IMR-90 (cell line): ENCODE measurements at regions not wholly inside any gene's neighbourhood (a gene's known extent, or its start where the extent isn't known, plus 50 kb on each side); places are given as distances from the start of the nearest gene placed in this dataset.

Experiments
- ATAC-seq: fragments of 200-7000 bp; cut with Tn5 transposase; 2 replicates; pipeline ENCODE4 v1.9.1; 2020; ENCODE audit warnings: low read depth, mild to moderate bottlenecking, moderate library complexity
- BruUV-seq: library from RNA; stranded (reverse); fragments of 400-500 nt; replicated peaks from 2 replicates; lab custom pipeline; 2021; lab: Mats Ljungman, UMichigan
- CTCF ChIA-PET: fragments of 300-600 bp; formaldehyde crosslinking; extraction: SDS; loops from one replicate; lab custom pipeline; 2021; ENCODE audit warnings: antibody characterized with exemption; lab: Yijun Ruan, JAX
- POLR2A ChIA-PET: fragments of 300-600 bp; sonication (Branson Sonifier 250); formaldehyde crosslinking; loops from one replicate; lab custom pipeline; 2022; ENCODE audit warnings: antibody characterized with exemption; ENCODE audit not compliant: unreplicated experiment; lab: Charles Lee
- DNase-seq: peaks from one replicate; pipeline ENCODE4 v3.0.0; 2013
- H2AFZ ChIP-seq: replicated peaks from 2 replicates; pipeline ENCODE3; 2013; ENCODE audit warnings: low read length, mild to moderate bottlenecking; ENCODE audit not compliant: poor library complexity
- H2AK5ac ChIP-seq: 2 replicates; pipeline ENCODE4 v1.6.1; 2013; ENCODE audit warnings: low read depth, low read length, inconsistent platforms
- H2AK9ac ChIP-seq: replicated peaks from 2 replicates; pipeline ENCODE3; 2013; ENCODE audit warnings: mild to moderate bottlenecking, low read depth, low read length, moderate library complexity; ENCODE audit not compliant: poor library complexity
- H2BK120ac ChIP-seq: 2 replicates; pipeline ENCODE4 v1.6.1; 2013; ENCODE audit warnings: low read depth, low read length, inconsistent platforms
- H2BK15ac ChIP-seq: 3 replicates; pipeline ENCODE4 v1.6.1; 2013; ENCODE audit warnings: low read depth, low read length, inconsistent platforms
- H2BK20ac ChIP-seq: 2 replicates; pipeline ENCODE4 v1.6.1; 2013; ENCODE audit warnings: low read depth, mild to moderate bottlenecking, inconsistent platforms, low read length, moderate library complexity
- H2BK5ac ChIP-seq: 2 replicates; pipeline ENCODE4 v1.6.1; 2013; ENCODE audit warnings: mild to moderate bottlenecking, low read depth, low read length, inconsistent platforms; ENCODE audit not compliant: poor library complexity, severe bottlenecking
- H3K14ac ChIP-seq: replicated peaks from 2 replicates; pipeline ENCODE4 v1.6.1; 2013; ENCODE audit warnings: low read depth, low read length, inconsistent platforms
- H3K18ac ChIP-seq: 2 replicates; pipeline ENCODE4 v1.6.1; 2013; ENCODE audit warnings: low read depth, low read length, control low read depth
- H3K23ac ChIP-seq: 2 replicates; pipeline ENCODE4 v1.6.1; 2013; ENCODE audit warnings: low read depth, low read length, inconsistent platforms
- H3K27ac ChIP-seq: 2 replicates; pipeline ENCODE4 v1.5.1; 2013; ENCODE audit warnings: mild to moderate bottlenecking, control low read depth, low read length; ENCODE audit not compliant: insufficient read depth
- H3K27me3 ChIP-seq: 2 replicates; pipeline ENCODE4 v1.6.1; 2013; ENCODE audit warnings: low read length; ENCODE audit not compliant: control insufficient read depth, insufficient read depth
- H3K36me3 ChIP-seq: 2 replicates; pipeline ENCODE4 v1.6.1; 2013; ENCODE audit warnings: low read length, mixed read lengths; ENCODE audit not compliant: control insufficient read depth, insufficient read depth
- H3K4ac ChIP-seq: 2 replicates; pipeline ENCODE4 v1.6.1; 2013; ENCODE audit warnings: low read depth, low read length, inconsistent platforms
- H3K4me1 ChIP-seq: 2 replicates; pipeline ENCODE4 v1.6.1; 2013; ENCODE audit warnings: low read length, mixed read lengths; ENCODE audit not compliant: control insufficient read depth, insufficient read depth
- H3K4me2 ChIP-seq: 2 replicates; pipeline ENCODE4 v1.6.1; 2013; ENCODE audit warnings: low read depth, mild to moderate bottlenecking, control low read depth, low read length, moderate library complexity
- H3K4me3 ChIP-seq: 2 replicates; pipeline ENCODE4 v1.5.1; 2013; ENCODE audit warnings: low read depth, mild to moderate bottlenecking, control low read depth, low read length, moderate library complexity; ENCODE audit not compliant: insufficient read depth
- H3K56ac ChIP-seq: 2 replicates; pipeline ENCODE4 v1.6.1; 2013; ENCODE audit warnings: low read length, inconsistent platforms; ENCODE audit not compliant: insufficient read depth; ENCODE audit errors: extremely low read depth
- H3K79me1 ChIP-seq, 2 experiments: 2 replicates each; pipeline ENCODE4 v1.6.1; 2013; ENCODE audit warnings: low read length in 2 of 2, inconsistent platforms in 1 of 2, low read depth in 1 of 2
- H3K9ac ChIP-seq: 2 replicates; pipeline ENCODE4 v1.6.1; 2013; ENCODE audit warnings: low read depth, low read length, control low read depth
- H3K9me1 ChIP-seq: 2 replicates; pipeline ENCODE4 v1.6.1; 2013; ENCODE audit warnings: low read length, inconsistent platforms; ENCODE audit not compliant: insufficient read depth
- H3K9me3 ChIP-seq: 2 replicates; pipeline ENCODE4 v1.6.1; 2013; ENCODE audit warnings: low read length; ENCODE audit not compliant: control insufficient read depth, insufficient read depth
- H4K20me1 ChIP-seq: 2 replicates; pipeline ENCODE4 v1.6.1; 2013; ENCODE audit warnings: low read length, inconsistent platforms; ENCODE audit not compliant: insufficient read depth
- H4K5ac ChIP-seq: 2 replicates; pipeline ENCODE4 v1.6.1; 2013; ENCODE audit warnings: mild to moderate bottlenecking, low read depth, low read length, control low read depth
- H4K8ac ChIP-seq, 2 experiments: 2 replicates each; pipeline ENCODE4 v1.6.1; 2013; ENCODE audit warnings: low read depth in 2 of 2, low read length in 2 of 2, control low read depth in 1 of 2, inconsistent platforms in 1 of 2
- H4K91ac ChIP-seq: 2 replicates; pipeline ENCODE4 v1.6.1; 2013; ENCODE audit warnings: low read depth, low read length, inconsistent platforms; ENCODE audit not compliant: insufficient read depth
- CEBPB ChIP-seq: IDR thresholded peaks from 2 replicates; pipeline ENCODE4 v1.6.1; 2012; ENCODE audit warnings: low read depth, low read length, improper control_type of control experiment
- FOS ChIP-seq: fragments of 150-350 bp; IDR thresholded peaks from 2 replicates; pipeline ENCODE4 v1.6.1; 2016; ENCODE audit warnings: low read depth, low read length
- RFX5 ChIP-seq: IDR thresholded peaks from 2 replicates; pipeline ENCODE4 v1.8.0; 2012; ENCODE audit warnings: low read depth, mild to moderate bottlenecking, low read length, moderate library complexity
- SMC3 ChIP-seq: fragments of 150-350 bp; IDR thresholded peaks from 2 replicates; pipeline ENCODE4 v1.6.1; 2016; ENCODE audit warnings: low read depth, mild to moderate bottlenecking, antibody characterized with exemption, low read length, moderate library complexity
- USF2 ChIP-seq: fragments of 150-350 bp; IDR thresholded peaks from 2 replicates; pipeline ENCODE4 v1.6.1; 2017; ENCODE audit warnings: mild to moderate bottlenecking, antibody characterized with exemption, low read length, low read depth
- WGBS, 2 experiments: methylation state at CpG; one replicate each; pipeline versions ENCODE4 v1.1.5 to v1.1.7; 2013; ENCODE audit warnings: missing lambda C conversion rate in 2 of 2; ENCODE audit not compliant: insufficient read length in 1 of 2; ENCODE audit errors: extremely low coverage in 2 of 2; 5-methylcytosine and 5-hydroxymethylcytosine counted together
- dilution Hi-C: fragments of 300-500 bp; cut with HindIII; formaldehyde crosslinking; loops from one replicate; pipeline ENCODE4 v1.14.3; 2018; ENCODE audit warnings: low sequenced_read_pairs; ENCODE audit not compliant: unreplicated experiment
- in situ Hi-C: fragments of 300-500 bp; cut with MboI; formaldehyde crosslinking; loops from 3 replicates; pipeline ENCODE4 v1.14.3; 2019; ENCODE audit warnings: low sequenced_read_pairs, inconsistent platforms, mixed read lengths
- intact Hi-C: fragments of 100-400 bp; cut with micrococcal nuclease; formaldehyde crosslinking; loops from 2 replicates; pipeline ENCODE4 v1.10.0; 2022

- WGBS, 2 experiments, result no CpG with 5 or more reads among the region's 1 CpG
- Histone ChIP-seq H2BK20ac (no peak overlapping the region), H3K79me1 (no peaks in the 10 kb centered on the region), H3K4me1 (no peaks in the 10 kb centered on the region), H3K23ac (no peak overlapping the region), H2AFZ (no peak overlapping the region), H2AK5ac (no peak overlapping the region), H3K18ac (no peak overlapping the region), H3K9me1 (no peaks in the 10 kb centered on the region), H4K20me1 (no peaks in the 10 kb centered on the region), H3K14ac (no peak overlapping the region), H3K4me2 (no peak overlapping the region), H3K56ac (no peak overlapping the region), H2BK15ac (no peak overlapping the region), H3K9me3 (no peaks in the 10 kb centered on the region), H3K27me3 (peaks cover 10% of the 10 kb centered on the region), H3K4me3 (no peak overlapping the region), H2BK120ac (no peak overlapping the region), H2AK9ac (no peak overlapping the region), H3K27ac (no peak overlapping the region), H4K5ac (no peak overlapping the region), H3K9ac (no peak overlapping the region), H2BK5ac (no peak overlapping the region), H3K4ac (no peak overlapping the region), H4K8ac (no peak overlapping the region), H4K91ac (no peak overlapping the region), H3K36me3 (no peaks in the 10 kb centered on the region)
- POLR2A ChIA-PET, result no interaction called here
- BruUV-seq, result no TSS peak
- DNase-seq (no peak), ATAC-seq (0 out of 2 replicates have a peak, but pooled peaks have one; percentile 27)
- CTCF ChIA-PET, result no interaction called here
- TF ChIP-seq SMC3 (no peak), CEBPB (no peak), FOS (no peak), RFX5 (no peak), USF2 (no peak)
- intact Hi-C loops (no loop called here), dilution Hi-C loops (no loop called here), in situ Hi-C loops (no loop called here)
These were observed 219.7 kb upstream of the PKDCC start for GRCh38 chr2:41828052-41828643.
